Body of pancreas (tissue), 4 donors: ENCODE measurements at regions not wholly inside any gene's neighbourhood (a gene's known extent, or its start where the extent isn't known, plus 50 kb on each side); places are given as distances from the start of the nearest gene placed in this dataset.
"Not testable (repeated sequence)": the region's sequence is repeated elsewhere in the genome, so short reads cannot be mapped to it uniquely, and the experiment has no call there.

Experiments used
- ATAC-seq: fragments of 150-250 bp; one replicate; pipeline ENCODE4 v1.9.1; 2016
- DNase-seq, 4 donors: peaks; one replicate each; pipeline ENCODE4 v3.0.0-alpha.2; 2019
- H3K27ac ChIP-seq, 4 donors: fragments of 200-600 bp; sonication (generic); 1 replicate in 3 of 4; 2 replicates in 1 of 4; pipeline versions ENCODE4 v1.5.1 to v1.6.1; 2016 to 2019; ENCODE audit warnings: mild to moderate bottlenecking in 1 of 4, mixed read lengths in 1 of 4, moderate library complexity in 1 of 4
- H3K27me3 ChIP-seq, 2 donors: fragments of 200-600 bp; sonication (generic); one replicate each; pipeline ENCODE4 v1.6.0; 2016; ENCODE audit warnings: mild to moderate bottlenecking in 1 of 2
- H3K36me3 ChIP-seq, 2 donors: fragments of 200-600 bp; sonication (generic); replicated peaks in 1 of 2; 2 replicates each; pipeline ENCODE4 v1.5.1; 2016; ENCODE audit warnings: low read depth in 2 of 2; ENCODE audit not compliant: insufficient read depth in 1 of 2
- H3K4me1 ChIP-seq: fragments of 200-600 bp; sonication (generic); one replicate; pipeline ENCODE4 v1.6.0; 2016
- H3K4me3 ChIP-seq, 2 donors: fragments of 200-600 bp; sonication (generic); 1 replicate in 1 of 2; 2 replicates in 1 of 2; pipeline ENCODE4 v1.5.1; 2016 to 2019
- H3K9me3 ChIP-seq, 3 donors: fragments of 200-600 bp; sonication (generic); 1 replicate in 2 of 3; 2 replicates in 1 of 3; pipeline ENCODE4 v1.5.1; 2016
- POLR2A ChIP-seq, 3 donors: fragments of 450-650 bp; IDR thresholded peaks; one replicate each; pipeline ENCODE4 v1.6.1; 2016; ENCODE audit warnings: antibody characterized with exemption in 3 of 3, mild to moderate bottlenecking in 2 of 3
- WGBS, 2 donors: methylation state at CpG; one replicate each; pipeline ENCODE4 v1.1.5; 2017; 5-methylcytosine and 5-hydroxymethylcytosine counted together
- intact Hi-C: fragments of 100-400 bp; cut with DNase I; formaldehyde crosslinking; loops from one replicate; pipeline ENCODE4 v1.15.1; 2023
- TF ChIP-seq, protein P1 (sequence below), 7 experiments: fragments of 450-650 bp in 4 of 7; fragments of 200-600 bp in 3 of 7; sonication (generic) in 3 of 7; IDR thresholded peaks; one replicate each; pipeline ENCODE4 v1.5.1; 2016 to 2019; ENCODE audit warnings: antibody characterized with exemption in 7 of 7

DNA sequence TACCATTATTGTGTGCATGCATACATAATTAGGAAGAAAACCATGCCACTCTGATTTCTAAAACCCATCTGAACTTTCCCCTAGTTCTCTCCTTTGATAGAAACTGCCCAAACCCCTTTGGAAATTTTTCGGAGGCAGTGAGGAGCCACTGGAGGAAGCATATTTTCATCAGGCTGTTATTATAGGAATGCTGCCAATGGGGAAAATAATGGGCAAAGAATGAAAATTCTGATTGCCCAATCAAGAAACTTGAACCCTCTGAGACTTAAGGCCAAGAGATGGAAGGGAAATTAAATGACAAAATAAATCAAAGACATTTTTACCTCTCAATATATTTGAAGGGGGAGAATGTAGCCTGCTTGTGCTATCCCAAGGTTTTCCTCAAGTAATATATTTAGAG lies 376.0 kb upstream of the PDZRN3 start:
- 59 to 78% methylated on average over 1 of the region's 1 CpG for WGBS, 2 donors
- no peaks in the 10 kb centered on the region for H3K27me3 ChIP-seq
- no peaks in the 10 kb centered on the region for H3K4me1 ChIP-seq
- intact Hi-C loops = no loop called here
- no peak overlapping the region for H3K4me3 ChIP-seq
- TF ChIP-seq, protein P1, sequence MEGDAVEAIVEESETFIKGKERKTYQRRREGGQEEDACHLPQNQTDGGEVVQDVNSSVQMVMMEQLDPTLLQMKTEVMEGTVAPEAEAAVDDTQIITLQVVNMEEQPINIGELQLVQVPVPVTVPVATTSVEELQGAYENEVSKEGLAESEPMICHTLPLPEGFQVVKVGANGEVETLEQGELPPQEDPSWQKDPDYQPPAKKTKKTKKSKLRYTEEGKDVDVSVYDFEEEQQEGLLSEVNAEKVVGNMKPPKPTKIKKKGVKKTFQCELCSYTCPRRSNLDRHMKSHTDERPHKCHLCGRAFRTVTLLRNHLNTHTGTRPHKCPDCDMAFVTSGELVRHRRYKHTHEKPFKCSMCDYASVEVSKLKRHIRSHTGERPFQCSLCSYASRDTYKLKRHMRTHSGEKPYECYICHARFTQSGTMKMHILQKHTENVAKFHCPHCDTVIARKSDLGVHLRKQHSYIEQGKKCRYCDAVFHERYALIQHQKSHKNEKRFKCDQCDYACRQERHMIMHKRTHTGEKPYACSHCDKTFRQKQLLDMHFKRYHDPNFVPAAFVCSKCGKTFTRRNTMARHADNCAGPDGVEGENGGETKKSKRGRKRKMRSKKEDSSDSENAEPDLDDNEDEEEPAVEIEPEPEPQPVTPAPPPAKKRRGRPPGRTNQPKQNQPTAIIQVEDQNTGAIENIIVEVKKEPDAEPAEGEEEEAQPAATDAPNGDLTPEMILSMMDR (IDR thresholded peaks at IDR 0.05) = no peak
- TF ChIP-seq POLR2A (IDR thresholded peaks at IDR 0.05) = no peak
- H3K9me3 ChIP-seq = no peaks in the 10 kb centered on the region
- ATAC-seq (no peak), DNase-seq (no peak)
- no peaks in the 10 kb centered on the region for H3K36me3 ChIP-seq
- no peak overlapping the region for H3K27ac ChIP-seq

DNA sequence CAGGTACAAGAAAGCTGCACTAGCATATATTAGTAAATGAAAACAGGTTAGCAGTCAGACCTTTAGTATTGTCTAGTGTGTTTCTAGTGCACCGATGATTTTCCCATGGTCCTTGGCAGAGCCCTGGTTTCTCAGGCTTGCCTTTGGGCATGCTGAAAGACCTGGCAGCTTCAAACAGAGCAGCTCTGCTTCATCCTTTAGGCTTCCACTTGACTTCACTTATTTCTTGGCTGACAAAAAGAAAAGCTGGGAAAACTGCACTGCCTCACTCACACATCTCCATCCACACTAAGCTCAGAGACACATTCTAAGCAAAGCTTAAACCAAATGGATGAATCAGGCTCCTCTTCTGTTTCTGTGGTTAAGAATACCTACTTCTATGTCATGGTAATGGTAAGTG lies 374.8 kb upstream of the PDZRN3 start:
- WGBS, 2 donors = 92 to 100% methylated on average over 1 of the region's 1 CpG
- no peak for ATAC-seq
- Histone ChIP-seq H3K4me3 (no peak overlapping the region), H3K27me3 (no peaks in the 10 kb centered on the region), H3K9me3 (no peaks in the 10 kb centered on the region), H3K27ac (no peak overlapping the region), H3K4me1 (no peaks in the 10 kb centered on the region), H3K36me3 (no peaks in the 10 kb centered on the region)
- intact Hi-C loops = no loop called here
- no peak for TF ChIP-seq POLR2A (IDR thresholded peaks at IDR 0.05)
- TF ChIP-seq, protein P1 (IDR thresholded peaks at IDR 0.05) = no peak
- no peak for DNase-seq

DNA sequence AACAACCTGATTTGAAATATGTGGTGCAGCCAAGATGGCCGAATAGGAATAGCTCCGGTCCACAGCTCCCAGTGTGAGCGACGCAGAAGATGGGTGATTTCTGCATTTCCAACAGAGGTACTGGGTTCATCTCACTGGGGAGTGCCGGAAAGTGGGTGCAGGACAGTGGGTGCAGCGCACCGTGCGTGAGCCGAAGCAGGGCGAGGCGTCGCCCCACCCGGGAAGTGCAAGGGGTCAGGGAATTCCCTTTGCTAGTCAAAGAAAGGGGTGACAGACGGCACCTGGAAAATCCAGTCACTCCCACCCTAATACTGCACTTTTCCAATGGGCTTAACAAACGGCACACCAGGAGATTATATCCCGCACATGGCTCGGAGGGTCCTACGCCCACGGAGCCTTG lies 365.9 kb upstream of the PDZRN3 start:
- intact Hi-C loops, DNase-seq, H3K27me3 ChIP-seq, H3K36me3 ChIP-seq, ATAC-seq, H3K4me1 ChIP-seq, H3K9me3 ChIP-seq, H3K27ac ChIP-seq, H3K4me3 ChIP-seq: not testable (repeated sequence)
- WGBS, 2 donors = 91% methylated on average over 16 to 19 of the region's 19 CpGs

DNA sequence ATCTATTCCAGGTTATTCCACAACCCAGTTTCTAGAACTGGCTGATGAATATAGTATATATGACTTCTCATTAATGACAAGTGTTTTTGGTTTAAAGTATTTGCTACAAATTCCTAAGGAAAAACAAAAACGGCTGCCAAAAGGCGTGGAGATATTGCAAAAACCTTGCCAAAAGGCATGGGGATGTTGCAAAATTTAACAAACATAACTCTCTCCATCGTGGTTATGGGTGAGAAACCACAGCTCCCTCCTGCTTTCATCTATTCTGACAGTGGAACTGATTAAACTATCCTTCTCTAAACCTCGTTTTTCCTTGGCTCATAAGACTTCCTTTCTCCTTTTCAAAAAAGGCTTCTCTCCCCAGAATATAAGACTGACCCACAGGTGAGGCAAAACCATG lies 342.0 kb upstream of the PDZRN3 start:
- TF ChIP-seq POLR2A (IDR thresholded peaks at IDR 0.05) = no peak
- TF ChIP-seq, protein P1 (IDR thresholded peaks at IDR 0.05) = no peak
- H3K36me3 ChIP-seq = no peaks in the 10 kb centered on the region
- WGBS, 2 donors = 30 to 45% methylated on average over 4 of the region's 4 CpGs
- no peaks in the 10 kb centered on the region for H3K27me3 ChIP-seq
- peaks cover 0 to 3% (median 0%) of the 10 kb centered on the region in 3 donors for H3K9me3 ChIP-seq
- no peak overlapping the region for H3K27ac ChIP-seq
- no peak overlapping the region for H3K4me3 ChIP-seq
- H3K4me1 ChIP-seq = no peaks in the 10 kb centered on the region
- intact Hi-C loops = no loop called here
- no peak for ATAC-seq
- DNase-seq = no peak

DNA sequence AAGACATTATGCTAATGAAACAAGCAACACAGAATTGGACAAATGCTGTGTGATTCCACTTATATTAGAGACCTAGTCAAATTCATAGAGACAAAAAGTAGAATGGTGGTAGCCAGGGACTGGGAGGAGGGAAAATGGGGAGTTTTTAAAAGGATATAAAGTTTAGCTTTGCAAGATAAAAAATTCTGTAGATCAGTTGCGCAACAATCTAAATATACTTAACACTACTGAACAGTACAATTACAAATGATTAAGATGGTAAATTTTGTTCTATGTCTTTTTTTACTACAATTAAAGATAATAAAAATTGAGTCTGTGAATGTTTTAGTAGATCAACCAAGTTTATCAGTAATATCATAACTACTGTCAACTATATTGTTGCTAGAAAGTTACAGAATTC lies 340.1 kb upstream of the PDZRN3 start:
- Histone ChIP-seq H3K4me3 (no peak overlapping the region), H3K4me1 (no peaks in the 10 kb centered on the region), H3K27me3 (no peaks in the 10 kb centered on the region), H3K27ac (no peak overlapping the region), H3K9me3 (no peaks in the 10 kb centered on the region), H3K36me3 (no peaks in the 10 kb centered on the region)
- intact Hi-C loops = no loop called here
- no peak for ATAC-seq
- TF ChIP-seq, protein P1 (IDR thresholded peaks at IDR 0.05) = no peak
- TF ChIP-seq POLR2A (IDR thresholded peaks at IDR 0.05) = no peak
- WGBS, 2 donors = 42 to 43% methylated on average over 1 of the region's 1 CpG
- DNase-seq = no peak
